ENCODE measurements at regions not wholly inside any gene's neighbourhood (a gene's known extent, or its start where the extent isn't known, plus 50 kb on each side); places are given as distances from the start of the nearest gene placed in this dataset.
"Not testable (repeated sequence)": the region's sequence is repeated elsewhere in the genome, so short reads cannot be mapped to it uniquely, and the experiment has no call there.

DNA sequence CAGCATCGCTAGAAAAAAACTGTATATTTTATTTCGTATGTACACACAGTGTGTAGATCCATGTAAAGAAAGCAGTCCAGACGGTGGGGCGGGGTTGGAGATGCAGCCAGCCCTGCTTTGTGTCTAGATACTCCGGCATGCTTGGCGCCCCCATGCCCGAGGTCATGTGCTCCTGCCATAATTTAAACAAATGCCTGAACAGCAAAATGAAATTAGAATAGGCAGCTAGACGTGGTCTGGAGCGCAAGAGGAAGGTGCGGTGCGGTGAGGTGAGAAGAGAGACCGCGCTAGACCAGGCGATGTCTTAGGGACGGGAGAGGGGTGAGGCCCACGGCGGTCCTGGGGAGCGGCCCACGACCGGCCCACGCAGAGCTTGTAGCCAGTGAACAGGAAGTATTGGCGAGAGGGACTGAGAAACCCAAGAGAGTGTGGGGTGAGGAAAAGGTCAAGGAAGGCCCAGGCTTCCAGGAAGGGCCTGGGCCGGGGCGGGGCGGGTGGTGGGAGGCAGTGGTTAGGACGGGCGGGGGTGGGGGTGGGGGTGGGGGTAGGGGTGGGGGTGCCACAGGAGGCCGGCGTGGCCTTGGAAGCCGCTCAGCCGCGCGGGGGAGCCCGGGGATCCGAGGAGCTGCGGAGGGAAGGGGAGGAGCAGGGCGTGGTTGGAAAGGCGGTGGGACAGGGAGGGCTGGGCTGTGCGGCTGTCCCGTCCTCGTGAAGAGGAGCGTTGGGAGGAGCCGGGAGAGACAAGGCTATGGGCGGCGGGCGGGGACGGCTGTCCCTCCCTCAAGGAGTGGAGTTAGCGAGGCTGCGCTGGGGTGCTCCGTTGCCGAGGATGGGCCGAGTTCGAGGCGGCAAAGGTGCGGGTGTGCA is 254.7 kb upstream of the SGCG start:
- no peaks in the 10 kb centered on the region for H3K9me3 ChIP-seq
- H3K4me1 ChIP-seq: no peaks in the 10 kb centered on the region
- peaks cover 0 to 4% (median 0%) of the 10 kb centered on the region in 3 donors for H3K27me3 ChIP-seq
- ATAC-seq (peak; percentile 69 to 85), DNase-seq (peak; percentile 63 to 66)
- peak overlapping the region in 3 of 4 donors; percentile 33 to 59 (median 41) for H3K27ac ChIP-seq
- intact Hi-C loops (cut with DNase I; ENCODE audit: low total_unique reads): no loop called here
- in situ Hi-C loops (cut with MboI; ENCODE audit: low sequenced_read_pairs in 4 of 4): no loop called here
- peak overlapping the region; percentile 43 to 54 (median 51) for H3K4me3 ChIP-seq
- TF ChIP-seq, protein P1, sequence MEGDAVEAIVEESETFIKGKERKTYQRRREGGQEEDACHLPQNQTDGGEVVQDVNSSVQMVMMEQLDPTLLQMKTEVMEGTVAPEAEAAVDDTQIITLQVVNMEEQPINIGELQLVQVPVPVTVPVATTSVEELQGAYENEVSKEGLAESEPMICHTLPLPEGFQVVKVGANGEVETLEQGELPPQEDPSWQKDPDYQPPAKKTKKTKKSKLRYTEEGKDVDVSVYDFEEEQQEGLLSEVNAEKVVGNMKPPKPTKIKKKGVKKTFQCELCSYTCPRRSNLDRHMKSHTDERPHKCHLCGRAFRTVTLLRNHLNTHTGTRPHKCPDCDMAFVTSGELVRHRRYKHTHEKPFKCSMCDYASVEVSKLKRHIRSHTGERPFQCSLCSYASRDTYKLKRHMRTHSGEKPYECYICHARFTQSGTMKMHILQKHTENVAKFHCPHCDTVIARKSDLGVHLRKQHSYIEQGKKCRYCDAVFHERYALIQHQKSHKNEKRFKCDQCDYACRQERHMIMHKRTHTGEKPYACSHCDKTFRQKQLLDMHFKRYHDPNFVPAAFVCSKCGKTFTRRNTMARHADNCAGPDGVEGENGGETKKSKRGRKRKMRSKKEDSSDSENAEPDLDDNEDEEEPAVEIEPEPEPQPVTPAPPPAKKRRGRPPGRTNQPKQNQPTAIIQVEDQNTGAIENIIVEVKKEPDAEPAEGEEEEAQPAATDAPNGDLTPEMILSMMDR (IDR thresholded peaks at IDR 0.05 in 4 of 5, conservative IDR thresholded peaks at IDR 0.05 in 1 of 5): no peak
- peak; percentile 11 to 14 for TF ChIP-seq POLR2A (IDR thresholded peaks at IDR 0.05)
- no peaks in the 10 kb centered on the region for H3K36me3 ChIP-seq

DNA sequence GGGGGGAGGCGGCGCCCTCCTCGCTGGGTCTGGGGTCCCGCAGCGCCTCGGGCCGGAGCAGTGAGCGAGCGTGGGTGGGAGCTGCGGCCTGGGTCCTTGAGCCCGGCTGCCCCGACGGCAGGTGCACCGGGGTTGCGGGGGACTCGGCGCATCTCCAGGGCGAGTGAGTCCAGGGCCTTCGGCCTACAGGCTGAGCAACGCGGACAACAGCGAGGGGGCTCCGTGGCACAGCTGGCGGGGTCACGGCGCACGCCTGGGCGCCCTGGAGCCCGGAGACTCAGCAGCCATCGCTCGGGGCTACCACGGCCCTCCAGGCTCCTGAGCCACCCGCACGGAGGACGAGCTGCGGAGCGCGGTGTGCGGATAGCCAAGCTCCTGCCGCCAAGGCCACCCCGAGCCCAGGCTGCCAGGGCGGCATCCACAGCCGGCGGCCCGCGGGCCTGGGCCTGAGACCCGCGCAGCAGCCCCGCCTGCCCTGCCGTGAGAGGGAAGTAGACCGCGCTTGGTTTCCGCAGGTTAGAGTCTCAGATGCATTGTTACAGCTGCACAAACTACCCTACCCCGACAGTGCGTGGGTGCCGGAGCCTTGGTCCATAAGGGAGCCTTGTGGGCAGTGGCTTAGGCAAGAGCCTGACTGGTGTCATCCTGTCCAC is 253.9 kb upstream of the SGCG start:
- Histone ChIP-seq H3K27ac (peak overlapping the region in 3 of 4 donors; percentile 33 to 41 (median 41)), H3K36me3 (no peaks in the 10 kb centered on the region), H3K4me3 (peak overlapping the region; percentile 43 to 54 (median 51)), H3K4me1 (no peaks in the 10 kb centered on the region), H3K9me3 (no peaks in the 10 kb centered on the region), H3K27me3 (peaks cover 0 to 4% (median 0%) of the 10 kb centered on the region in 3 donors)
- TF ChIP-seq, protein P1 (IDR thresholded peaks at IDR 0.05 in 4 of 5, conservative IDR thresholded peaks at IDR 0.05 in 1 of 5): no peak
- TF ChIP-seq POLR2A (IDR thresholded peaks at IDR 0.05): no peak
- intact Hi-C loops (cut with DNase I; ENCODE audit: low total_unique reads) (no loop called here), in situ Hi-C loops (cut with MboI; ENCODE audit: low sequenced_read_pairs in 4 of 4) (no loop called here)
- ATAC-seq (peak in 1 of 2 donors; percentile 26), DNase-seq (no peak)

DNA sequence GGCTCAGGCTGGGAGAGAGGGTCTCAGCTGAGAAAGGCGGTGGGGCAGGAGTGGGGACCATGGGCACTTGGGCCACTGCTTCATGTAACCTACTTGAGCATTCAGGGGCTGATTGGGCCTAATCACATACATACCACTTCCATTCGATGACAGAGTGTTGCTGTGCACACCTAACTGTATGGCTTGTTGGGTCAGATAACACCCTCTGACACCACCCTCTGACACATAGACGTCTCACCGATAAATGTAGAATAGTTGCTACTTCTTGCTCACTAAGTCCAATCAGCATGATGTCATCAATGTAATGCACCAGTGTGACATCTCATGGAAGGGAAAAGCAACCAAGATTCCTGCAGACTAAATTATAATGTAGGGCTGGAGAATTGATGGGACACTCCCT is 252.9 kb upstream of the SGCG start:
- in situ Hi-C loops (cut with MboI; ENCODE audit: low sequenced_read_pairs in 4 of 4); H3K27ac ChIP-seq: not testable (repeated sequence)

DNA sequence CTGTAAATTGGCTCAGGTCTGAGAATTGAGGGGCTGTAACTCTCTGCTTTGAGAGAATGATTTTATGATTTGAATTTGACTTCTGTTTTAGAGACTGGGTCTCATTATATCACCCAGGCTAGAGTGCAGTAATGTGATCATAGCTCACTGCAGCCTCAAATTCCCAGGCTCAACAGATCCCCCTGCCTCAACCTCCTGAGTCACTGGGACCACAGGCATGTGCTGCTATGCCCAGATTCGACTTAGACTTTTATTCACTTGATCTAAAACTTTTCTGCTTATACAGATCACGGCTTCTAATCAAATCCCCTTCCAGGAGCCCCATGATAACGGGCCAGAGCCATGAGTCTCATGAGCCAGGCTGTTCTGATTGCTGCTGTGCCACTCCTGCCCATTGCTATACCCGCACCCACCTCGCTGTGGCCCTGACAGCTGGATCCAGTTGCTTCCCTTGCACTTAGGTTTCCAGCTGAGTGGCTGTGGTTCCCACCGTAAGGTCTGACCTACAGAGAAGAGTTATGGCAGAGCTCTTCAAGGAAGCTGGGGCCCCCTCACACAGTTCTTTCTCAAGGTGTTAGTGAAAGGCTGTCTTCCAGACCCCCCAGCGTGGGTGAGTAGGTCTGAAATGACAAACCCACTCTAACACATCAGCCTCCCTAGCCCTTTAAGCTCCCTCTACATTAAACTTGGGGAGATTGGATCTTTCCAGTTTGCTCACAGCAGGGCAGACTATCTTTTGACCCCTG is 251.2 kb upstream of the SGCG start:
- Histone ChIP-seq H3K36me3 (no peaks in the 10 kb centered on the region), H3K4me1 (no peaks in the 10 kb centered on the region), H3K9me3 (no peaks in the 10 kb centered on the region), H3K27me3 (peaks cover 0 to 4% (median 0%) of the 10 kb centered on the region in 3 donors), H3K27ac (no peak overlapping the region), H3K4me3 (no peak overlapping the region)
- ATAC-seq: no peak
- intact Hi-C loops (cut with DNase I; ENCODE audit: low total_unique reads): no loop called here
- TF ChIP-seq POLR2A (IDR thresholded peaks at IDR 0.05): no peak
- TF ChIP-seq, protein P1 (IDR thresholded peaks at IDR 0.05 in 4 of 5, conservative IDR thresholded peaks at IDR 0.05 in 1 of 5): no peak
- in situ Hi-C loops (cut with MboI; ENCODE audit: low sequenced_read_pairs in 4 of 4): no loop called here
- no peak for DNase-seq

More for the DNA sequence above, 252.9 kb upstream of the SGCG start:
- H3K4me1 ChIP-seq; DNase-seq; H3K9me3 ChIP-seq; intact Hi-C loops (cut with DNase I; ENCODE audit: low total_unique reads); H3K27me3 ChIP-seq; H3K36me3 ChIP-seq; ATAC-seq; H3K4me3 ChIP-seq: not testable (repeated sequence)

Measured in gastrocnemius medialis (tissue), 4 donors.